Left lobe of liver (tissue), 2 donors: ENCODE measurements at regions not wholly inside any gene's neighbourhood (a gene's known extent, or its start where the extent isn't known, plus 50 kb on each side); places are given as distances from the start of the nearest gene placed in this dataset.

Source experiments
- ATAC-seq: fragments of 200-7000 bp; cut with Tn5 transposase; one replicate; pipeline ENCODE4 v1.9.1; 2020; ENCODE audit warnings: mild to moderate bottlenecking, moderate library complexity
- DNase-seq: peaks from one replicate; pipeline ENCODE4 v3.0.0-alpha.2; 2020; ENCODE audit warnings: low spot score
- donor health status: DM: no; HTN: no; CAD: no; lungs with moderate emphysema.
- donor health status: DM: no; HTN: yes; CAD: no.

GRCh38 chr11:122355968-122356367 is 240.0 kb upstream of the BLID start:
- ATAC-seq = no peak
- DNase-seq = no peak

GRCh38 chr11:122354025-122354697 is 238.1 kb upstream of the BLID start:
- DNase-seq (no peak), ATAC-seq (no peak)

DNA sequence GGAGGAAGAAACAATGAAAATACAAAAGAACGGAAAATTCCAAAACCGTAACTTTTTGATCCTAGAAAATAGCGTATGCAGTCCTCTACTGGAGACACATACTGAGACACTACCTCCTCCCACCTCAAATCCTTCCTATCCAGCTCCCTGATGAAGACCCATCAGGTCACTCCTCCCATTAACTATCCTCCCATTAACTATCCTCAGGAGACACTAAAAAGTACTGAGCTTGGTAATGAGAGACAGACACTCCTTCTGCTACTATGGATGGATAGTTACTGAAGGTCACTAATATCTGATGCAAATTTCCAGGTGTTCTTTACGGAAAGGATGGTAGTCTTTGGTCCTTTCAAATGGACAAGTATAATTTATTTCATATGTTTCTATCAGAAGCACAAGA is 237.5 kb upstream of the BLID start:
- DNase-seq (no peak), ATAC-seq (no peak)

DNA sequence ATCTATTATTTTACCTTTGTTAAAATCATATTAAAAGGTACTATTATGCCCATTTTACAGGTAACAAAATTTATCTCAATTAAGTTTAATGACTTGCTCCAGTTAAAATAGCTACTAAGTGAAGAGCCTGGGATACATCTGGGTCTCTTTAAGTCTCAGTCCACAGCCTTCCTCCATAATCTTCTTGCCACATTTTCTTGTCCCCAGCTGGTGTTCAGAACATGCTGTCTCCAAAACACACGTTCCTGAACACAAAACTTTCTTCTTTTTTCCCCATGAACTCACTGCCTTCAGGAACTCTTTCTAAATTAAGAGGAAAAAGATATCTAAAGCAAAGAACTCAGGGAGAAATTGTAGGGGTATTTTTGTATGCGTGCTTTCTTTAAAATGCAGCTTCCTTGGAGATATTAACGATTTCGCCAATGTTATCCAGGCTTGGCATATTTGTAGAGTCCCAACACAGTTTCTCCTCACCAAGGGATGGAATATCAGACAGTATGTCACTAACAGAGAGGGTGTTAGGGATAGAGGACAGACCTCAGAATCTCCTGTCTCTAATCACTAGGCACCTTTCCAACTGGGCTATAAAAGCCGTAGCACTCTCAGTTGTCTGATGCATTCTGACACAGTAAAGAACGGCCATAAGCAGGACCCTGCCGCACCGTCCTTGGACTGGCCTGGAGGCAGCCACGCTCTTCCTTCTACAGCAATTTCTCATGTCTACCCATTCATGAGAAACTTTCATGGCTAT is 232.8 kb upstream of the BLID start:
- DNase-seq = no peak
- no peak for ATAC-seq

GRCh38 chr11:122346006-122346405 is 230.0 kb upstream of the BLID start:
- no peak for ATAC-seq

GRCh38 chr11:122345586-122345985 is 229.6 kb upstream of the BLID start:
- ATAC-seq (no peak), DNase-seq (no peak)

More at GRCh38 chr11:122346006-122346405, 230.0 kb upstream of the BLID start:
- DNase-seq = no peak

DNA sequence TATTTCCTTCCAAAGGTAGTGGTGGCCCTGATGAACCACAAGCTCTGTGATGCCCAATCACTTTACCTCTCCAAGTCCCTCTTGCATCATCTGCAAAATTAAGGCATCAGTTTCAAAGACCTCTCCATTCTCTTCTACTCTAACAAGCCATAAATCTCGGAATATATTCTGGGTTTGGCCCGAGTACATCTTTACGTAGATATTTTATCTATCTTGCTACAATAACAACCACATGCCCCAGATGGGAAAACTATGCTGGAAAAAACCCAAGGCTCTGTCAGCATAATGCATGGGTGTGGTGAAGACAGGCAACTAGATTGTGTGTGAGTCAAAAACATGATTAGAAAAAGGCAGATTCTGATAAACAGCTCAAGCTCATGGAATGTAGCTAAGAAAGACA is 228.2 kb upstream of the BLID start:
- ATAC-seq (no peak), DNase-seq (no peak)

DNA sequence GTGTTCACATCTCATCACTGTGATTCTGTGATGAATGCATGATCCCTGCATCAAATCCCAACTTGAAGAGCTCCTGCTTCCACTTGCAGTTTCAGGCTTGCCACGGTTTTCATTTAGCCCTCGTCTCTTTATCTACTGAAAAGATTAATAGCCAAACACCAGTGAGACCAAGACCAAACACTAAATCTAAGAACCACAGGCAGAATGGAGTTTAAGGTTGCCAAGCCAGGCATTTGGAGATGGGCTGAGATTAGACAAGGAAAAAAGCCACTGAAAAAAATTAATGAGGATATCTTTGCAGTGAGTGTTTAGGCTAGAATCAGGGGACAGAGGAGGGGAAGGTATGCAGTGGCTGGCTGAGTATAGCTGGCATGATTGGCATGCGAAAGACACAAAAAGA is 227.2 kb upstream of the BLID start:
- ATAC-seq = no peak

DNA sequence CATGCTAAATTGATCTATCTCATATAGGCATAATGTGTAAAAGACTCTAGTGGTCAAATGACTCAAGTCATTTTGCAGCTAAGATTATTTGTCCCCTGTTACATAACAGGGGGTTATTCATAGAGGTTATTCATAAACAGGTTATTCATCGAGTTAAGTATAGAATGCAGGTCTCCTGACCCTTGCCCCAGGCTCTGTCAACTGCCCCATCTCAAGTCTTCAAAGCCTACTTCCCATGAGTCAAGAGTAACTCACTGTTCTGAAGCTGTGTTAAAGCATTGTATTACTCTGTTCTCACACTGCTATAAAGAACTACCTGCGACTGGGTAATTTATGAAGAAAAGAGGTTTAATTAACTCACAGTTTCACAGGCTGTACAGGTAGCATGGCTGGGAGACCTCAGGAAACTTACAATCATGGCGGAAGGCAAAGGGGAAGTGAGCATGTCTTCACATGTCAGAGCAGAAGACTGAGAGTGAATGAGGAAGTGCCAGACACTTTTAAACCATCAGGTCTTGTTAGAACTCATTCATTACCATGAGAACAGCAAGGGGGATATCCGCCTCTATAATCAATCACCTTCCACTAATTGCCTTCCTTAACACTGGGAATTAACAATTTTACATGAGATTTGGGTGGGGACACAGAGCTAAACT is 226.2 kb upstream of the BLID start:
- no peak for DNase-seq
- no peak for ATAC-seq

More for the DNA sequence above, 227.2 kb upstream of the BLID start:
- DNase-seq = no peak

DNA sequence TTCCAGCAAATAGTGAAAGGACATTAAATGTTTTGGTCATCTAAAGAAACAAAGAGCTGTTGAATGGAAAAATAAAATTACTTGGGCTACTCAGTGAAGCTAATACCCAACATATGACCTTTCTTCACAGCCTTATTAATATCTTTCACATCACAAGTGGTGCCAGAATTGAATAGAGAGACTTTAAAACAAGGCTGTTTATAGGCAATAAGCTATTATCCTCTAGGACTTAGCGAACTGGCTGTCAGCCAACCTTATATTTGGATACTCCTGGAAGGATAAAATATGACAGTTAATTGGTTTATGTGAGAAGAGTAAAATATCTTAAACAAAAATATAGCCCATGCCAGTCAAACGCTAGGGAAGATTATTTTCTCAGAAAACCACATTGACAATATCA is 225.5 kb upstream of the BLID start:
- ATAC-seq (no peak), DNase-seq (no peak)

- no peak for DNase-seq
Observed at GRCh38 chr11:122340607-122341290, 224.7 kb upstream of the BLID start.

DNA sequence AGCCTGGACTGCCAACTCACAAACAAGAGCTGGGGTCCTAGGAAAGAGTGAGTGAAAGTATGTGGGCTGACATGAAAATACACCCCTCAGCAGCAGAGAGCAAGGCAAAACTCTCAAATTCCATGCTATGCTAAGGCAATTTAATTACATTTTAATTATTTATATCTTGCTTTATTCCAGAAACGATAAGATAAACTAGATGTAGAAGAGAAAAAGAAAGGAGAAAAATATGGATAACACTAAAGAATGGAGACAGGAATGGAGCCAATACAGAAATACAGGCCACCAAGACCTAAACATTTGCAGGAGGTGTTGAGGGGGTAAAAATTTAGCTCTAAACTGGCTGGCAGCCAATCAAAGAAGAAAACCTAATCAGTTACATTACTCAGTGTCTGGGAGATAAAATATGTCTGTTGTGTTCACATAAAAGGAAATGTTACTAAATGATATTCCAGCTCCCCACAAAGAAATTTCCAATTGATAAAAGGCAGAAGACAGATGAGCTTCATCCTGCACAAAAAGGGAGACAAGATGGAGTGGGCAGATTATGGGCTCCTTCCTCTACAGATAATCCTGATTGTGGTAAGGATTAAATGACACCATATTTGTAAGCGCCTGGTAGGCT is 223.5 kb upstream of the BLID start:
- ATAC-seq = no peak
- DNase-seq = no peak

More at GRCh38 chr11:122340607-122341290, 224.7 kb upstream of the BLID start:
- no peak for ATAC-seq

GRCh38 chr11:122337704-122338103 is 221.7 kb upstream of the BLID start:
- DNase-seq (no peak), ATAC-seq (no peak)

GRCh38 chr11:122337241-122337640 is 221.2 kb upstream of the BLID start:
- ATAC-seq = no peak
- DNase-seq = no peak

DNA sequence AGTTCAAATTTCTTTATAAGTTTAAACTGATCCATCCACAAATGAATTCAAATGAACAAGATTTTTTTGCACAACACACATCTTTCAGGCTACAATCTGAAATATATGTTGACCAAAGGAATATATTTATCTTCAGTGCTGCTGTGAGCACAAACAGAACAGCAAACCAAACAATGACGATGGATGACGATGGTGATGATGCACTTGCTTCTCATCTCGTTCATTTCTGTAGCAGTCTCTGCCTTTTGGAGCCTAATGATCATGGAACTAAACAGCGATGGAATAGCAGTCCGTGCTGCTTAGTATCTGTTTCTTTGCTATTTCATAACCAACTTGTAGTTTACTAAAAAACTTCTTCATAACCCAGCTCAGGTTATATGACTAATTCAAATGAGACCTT is 220.7 kb upstream of the BLID start:
- ATAC-seq (no peak), DNase-seq (no peak)

- no peak for DNase-seq
Observed at GRCh38 chr11:122334546-122335339, 218.7 kb upstream of the BLID start.

DNA sequence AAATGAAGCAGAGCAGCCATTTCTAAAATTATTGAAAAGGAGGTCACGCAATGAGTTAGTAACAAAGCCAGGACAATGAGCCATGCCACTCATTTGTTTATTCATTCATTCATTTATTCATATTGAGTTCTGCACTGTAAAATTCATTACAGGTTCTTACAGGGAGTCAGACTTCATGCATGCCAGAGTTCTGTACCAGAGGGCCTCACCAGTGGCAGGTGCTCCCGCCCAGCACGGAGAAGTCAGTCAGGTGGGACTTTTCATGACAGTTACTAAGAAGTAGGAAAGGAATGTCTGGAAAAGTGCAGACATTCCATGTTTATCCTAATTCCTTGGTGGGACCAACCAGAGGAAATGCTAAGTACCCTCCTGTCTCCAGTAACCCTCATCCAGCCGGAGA is 217.5 kb upstream of the BLID start:
- no peak for ATAC-seq

More at GRCh38 chr11:122334546-122335339, 218.7 kb upstream of the BLID start:
- ATAC-seq = no peak

DNA sequence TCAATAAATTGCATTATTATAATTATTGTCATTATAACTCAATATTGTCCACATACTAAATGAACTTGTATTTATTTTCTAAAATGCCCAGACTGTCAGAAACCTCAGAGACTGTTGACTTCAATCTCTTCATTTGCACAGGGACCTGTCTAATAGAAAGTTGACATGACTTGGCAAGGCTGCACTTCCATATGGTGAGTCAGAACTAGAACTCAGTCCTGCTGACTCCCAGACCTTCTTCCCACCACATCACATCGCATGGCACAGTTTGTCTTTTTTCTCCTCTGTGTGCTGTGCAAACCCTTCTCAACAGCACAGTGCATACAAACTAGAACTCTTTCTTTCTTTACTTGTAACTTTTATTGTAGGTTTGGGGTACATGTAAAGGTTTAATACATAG is 215.1 kb upstream of the BLID start:
- DNase-seq = no peak
- ATAC-seq = no peak

More for the DNA sequence above, 217.5 kb upstream of the BLID start:
- DNase-seq = no peak

DNA sequence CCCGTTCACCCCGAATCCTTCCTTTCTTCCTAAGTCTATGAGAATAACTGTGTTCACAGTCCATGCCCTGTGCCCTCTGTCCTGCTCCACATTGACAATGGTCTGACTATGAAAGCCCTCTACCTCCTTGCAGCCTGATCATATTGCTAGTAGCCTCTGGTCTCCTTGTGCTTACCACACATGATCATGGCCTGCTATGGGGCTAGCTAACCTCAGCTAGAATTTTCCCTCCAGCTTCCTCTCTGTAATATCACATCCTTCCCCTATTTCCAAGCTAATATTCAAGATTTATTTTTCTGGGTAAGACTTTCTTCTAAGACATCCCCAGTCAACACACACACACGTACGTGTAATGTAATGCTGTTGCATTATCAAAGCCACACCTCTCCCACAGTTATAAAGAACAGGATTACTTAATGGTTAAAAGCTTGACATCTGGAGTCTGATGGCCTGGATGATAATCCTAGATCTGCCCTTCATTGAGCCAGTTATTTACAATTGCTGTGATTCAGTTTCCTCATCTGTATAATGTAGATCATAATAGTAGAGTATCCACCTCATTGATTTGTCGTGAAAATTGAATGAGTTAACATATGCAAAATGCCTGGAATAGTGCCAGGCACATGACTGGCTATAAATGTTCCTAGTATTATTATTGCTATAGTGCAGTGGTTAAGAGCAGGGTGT is 214.4 kb upstream of the BLID start:
- ATAC-seq (peak; percentile 35), DNase-seq (no peak)

DNA sequence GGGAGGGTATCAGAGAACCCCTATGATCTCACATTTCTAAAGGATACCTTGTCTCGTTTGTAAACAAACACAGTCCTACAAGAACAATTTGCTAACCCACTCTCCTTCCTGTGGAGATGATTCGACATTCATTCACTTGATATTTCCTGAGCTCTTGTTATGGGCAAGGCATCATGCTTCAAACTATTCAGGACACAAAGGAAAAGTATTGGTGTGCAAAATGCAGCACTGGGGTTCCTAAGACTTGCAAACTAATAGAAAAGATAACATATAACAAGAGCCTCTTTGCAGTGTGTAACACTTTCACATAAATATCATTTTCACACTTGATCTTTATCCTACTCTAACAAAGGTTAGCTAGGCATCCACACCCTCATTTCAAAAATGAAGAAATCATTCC is 211.5 kb upstream of the BLID start:
- ATAC-seq (no peak), DNase-seq (no peak)
